HG02623 (cell line): ENCODE measurements at regions not wholly inside any gene's neighbourhood (a gene's known extent, or its start where the extent isn't known, plus 50 kb on each side); places are given as distances from the start of the nearest gene placed in this dataset.

Experiments
- ATAC-seq: cut with Tn5 transposase; IDR thresholded peaks from one replicate; pipeline ENCODE4 v1.9.1; 2021; ENCODE audit warnings: moderate library complexity; ENCODE audit not compliant: unreplicated experiment

DNA sequence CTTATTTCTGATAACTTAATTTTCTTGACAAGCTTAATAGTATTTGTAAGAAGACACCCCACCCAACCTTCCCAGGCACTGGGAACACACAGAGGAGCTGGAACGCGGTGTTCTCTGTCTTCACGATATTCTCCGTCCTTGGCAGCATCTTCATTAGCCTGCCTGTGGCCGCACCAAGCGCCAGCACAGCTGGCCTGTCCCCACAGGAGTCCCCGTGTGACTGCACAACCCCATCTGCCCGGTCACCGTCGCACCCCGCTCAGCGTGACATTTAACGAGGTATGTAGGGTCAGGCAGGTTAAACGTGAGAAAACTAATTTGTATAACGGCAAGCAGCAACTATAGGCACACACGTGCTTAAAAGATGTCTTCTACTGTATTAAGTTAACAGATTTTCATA, 293.3 kb downstream of the BRD1 start:
- no peak for ATAC-seq

DNA sequence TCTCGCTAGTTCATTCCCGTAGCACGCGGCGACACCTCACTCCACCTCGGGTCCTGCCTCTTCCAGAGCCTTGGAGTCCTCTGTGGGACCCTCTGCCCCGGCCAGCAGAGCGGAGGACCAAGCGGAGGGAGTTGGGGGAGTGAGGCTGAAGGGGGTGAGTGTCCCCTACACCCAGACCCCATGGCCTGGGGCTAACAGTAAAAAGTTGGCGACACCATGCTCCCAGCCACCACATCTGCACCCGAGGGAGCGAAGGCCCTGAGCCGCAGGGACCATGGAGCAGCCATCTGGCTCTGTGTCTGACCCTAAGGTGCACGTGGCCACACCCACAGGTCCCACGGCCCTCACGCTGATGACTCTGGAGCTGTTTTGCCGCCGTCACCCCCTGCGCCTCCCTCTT, 293.8 kb downstream of the BRD1 start:
- ATAC-seq = no peak

- no peak for ATAC-seq
Observed at GRCh38 chr22:49532869-49533802, 294.5 kb downstream of the BRD1 start.

DNA sequence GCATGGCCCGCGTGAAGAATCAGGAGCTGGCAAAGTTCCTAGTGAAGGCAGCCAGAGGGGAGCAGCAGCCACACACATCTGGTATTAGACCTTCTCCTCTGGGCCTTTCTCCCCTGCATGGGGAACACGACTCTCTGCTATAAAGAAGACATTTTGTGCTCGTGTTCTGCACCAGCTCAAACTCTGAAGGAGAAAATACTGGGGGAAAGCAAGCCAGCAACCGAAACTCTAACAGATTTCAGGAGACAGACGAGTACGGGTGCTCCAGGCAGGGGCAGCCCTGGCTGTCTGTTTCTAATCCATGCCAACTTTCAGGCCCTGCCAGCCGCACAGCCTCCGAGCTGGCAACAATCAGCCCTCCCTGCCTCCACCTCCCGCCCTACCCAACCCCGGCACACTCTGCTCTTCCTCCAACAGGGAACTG, 296.3 kb downstream of the BRD1 start:
- no peak for ATAC-seq

GRCh38 chr22:49530671-49531367, 296.9 kb downstream of the BRD1 start:
- ATAC-seq = no peak

GRCh38 chr22:49528420-49528720, 299.3 kb downstream of the BRD1 start:
- ATAC-seq = no peak

DNA sequence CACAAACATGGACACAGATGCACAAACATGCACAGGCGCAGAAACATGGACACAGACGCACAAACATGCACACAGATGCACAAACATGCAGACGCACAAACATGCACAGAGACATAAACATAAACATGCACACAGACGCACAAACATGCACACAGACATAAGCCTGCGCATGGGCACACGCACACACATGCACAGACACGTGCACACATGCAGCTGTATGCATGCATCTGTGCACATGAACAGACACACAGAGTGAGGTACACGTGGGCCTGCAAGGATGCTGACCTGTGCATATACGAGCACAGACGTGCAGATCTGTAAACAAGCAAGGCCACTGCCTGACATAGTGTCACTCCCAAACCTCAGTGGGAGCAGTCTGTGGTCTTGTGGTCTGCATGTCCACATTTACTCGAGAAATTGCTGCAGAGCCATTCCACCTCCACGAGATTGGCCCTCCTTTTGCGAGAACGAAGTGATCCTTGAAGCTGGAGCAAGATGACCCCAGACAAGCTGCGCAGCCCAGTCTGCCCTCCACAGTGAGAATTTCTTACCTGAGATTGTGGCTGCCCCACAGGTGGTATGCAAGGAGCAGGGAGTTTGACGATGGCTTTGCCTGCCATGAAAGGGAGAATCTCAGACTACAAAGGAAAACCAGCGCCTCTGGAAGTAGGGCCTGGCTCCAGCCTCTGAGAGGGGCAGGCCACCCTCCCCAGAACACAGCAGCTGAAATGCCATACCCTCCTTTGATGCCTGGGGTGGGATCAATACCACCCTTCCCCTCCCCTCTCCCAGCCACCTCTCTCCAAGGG, 299.9 kb downstream of the BRD1 start:
- ATAC-seq = no peak

GRCh38 chr22:49525801-49526535, 301.7 kb downstream of the BRD1 start:
- ATAC-seq = no peak

GRCh38 chr22:49525360-49525759, 302.3 kb downstream of the BRD1 start:
- ATAC-seq = no peak

DNA sequence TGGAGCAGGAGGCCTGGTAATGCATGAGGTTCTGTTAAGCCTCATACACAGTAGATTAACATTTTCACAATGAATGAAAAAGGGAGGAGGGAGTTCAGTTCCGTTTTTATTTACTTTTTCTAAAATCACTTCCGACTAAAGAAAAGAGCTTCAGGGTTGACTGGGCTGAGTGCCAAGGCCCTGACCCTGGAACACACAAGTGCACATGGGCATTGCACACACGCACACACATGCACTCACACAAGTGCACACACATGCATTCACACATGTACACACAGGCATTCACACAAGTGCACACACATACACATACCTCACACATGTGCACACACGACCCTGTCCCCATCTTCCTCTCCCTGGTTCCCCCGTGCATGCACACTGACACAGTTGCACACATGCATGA, 303.3 kb downstream of the BRD1 start:
- no peak for ATAC-seq

GRCh38 chr22:49523374-49524008, 304.2 kb downstream of the BRD1 start:
- no peak for ATAC-seq

DNA sequence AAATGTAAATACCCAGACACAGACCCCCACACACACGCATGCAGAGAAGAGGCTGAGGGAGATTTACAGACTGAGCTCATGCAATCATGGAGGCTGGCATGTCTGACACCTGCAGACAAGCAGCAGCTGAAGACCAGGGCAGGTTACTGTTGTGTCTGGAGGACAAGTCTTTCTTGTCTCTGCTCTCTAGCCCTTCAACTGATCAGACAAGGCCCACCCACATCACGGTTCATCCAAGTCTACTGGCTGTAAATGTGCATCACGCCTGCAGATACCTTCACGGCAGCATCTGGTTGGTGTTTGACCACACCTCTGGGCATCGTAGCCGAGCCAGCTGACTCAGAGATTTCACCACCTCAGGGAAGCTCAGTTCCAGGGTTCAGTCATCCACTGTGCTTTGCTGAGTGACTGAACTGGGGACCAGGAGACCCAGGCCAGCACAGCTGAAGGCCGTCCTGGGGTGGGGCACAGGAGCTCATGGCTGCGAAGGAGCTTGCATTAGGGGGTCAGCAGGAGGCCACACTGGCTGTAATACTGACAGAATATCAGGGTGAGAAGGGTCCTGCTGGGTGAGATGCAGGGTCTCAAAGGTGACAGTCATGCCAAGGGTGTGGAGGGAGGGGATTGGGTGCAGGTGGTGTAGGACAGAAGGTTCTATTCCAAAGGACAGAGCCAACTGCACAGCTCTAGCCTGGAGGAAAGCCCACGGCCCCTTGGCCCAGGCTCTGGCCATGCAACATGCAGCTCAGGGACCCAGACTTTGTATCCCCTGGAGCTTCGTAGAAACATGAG, 304.9 kb downstream of the BRD1 start:
- ATAC-seq = no peak

GRCh38 chr22:49521787-49522224, 305.9 kb downstream of the BRD1 start:
- ATAC-seq = no peak

DNA sequence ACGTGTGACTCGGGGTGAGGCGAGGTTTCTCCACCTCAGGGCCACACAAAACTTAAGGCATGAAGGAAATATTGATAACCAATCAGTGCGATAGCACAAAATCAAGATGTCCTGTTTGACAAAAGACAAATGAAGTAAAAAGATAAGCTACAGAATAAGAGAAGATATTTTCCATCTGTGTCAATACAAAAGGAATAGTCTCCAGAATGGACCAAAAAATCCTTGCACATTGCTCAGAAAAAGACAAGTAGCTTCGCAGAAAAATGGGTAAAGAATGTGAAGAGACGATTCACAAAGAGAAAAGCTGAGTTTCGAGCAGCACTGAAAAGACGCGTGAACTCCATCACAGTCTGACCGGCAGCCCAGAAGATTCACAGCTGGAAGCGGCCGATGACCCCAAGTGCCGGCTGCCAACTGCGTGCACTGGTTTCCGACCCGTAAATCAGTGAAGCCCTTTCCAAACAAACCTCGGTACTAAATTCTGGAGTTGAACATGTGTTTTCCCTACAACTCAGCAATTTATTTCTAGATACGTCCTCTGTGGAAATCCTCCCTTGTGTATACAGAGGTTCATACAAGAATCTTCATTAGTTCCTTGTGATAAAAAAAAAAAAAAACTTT, 308.4 kb downstream of the BRD1 start:
- no peak for ATAC-seq

GRCh38 chr22:49518436-49518970, 309.2 kb downstream of the BRD1 start:
- no peak for ATAC-seq

- ATAC-seq = no peak
Observed at GRCh38 chr22:49517667-49518185, 309.9 kb downstream of the BRD1 start.

DNA sequence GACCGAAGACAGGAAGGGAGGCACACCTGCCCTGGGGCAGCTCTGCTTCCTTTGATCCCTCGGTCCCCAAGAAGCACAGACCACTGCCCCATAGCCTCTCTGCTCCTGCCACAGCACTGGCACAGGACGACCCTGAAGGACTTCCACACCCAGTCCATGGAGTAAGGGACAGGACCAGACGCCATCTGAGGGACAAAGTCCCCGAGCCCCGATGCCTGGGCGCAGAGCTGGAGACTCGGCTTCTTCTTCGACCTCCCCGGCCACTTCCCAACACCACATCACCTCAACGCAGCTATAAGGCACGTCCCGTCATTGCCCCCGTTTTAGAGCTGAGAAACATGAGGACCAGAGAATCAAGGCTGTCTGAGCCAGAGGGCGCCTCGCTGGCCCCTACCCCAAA, 310.5 kb downstream of the BRD1 start:
- no peak for ATAC-seq

DNA sequence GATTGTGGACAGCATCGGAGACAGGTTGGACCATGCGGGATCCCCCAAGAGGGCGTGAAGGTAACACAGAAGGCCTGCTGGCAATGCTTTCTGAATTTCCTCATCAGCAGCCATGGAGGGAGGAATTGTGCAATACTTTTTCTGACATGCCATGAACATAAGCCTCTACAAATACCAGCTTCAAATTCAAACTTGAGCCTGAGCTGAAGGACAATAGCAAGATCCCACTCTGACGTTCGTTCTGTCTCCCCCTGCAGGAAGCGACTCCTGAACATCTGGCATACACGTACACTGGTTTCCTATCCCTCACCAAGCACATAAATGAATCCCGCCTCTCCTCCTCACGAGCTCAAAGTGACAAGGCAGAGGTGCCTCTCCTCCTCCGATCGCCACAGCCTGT, 312.2 kb downstream of the BRD1 start:
- no peak for ATAC-seq

DNA sequence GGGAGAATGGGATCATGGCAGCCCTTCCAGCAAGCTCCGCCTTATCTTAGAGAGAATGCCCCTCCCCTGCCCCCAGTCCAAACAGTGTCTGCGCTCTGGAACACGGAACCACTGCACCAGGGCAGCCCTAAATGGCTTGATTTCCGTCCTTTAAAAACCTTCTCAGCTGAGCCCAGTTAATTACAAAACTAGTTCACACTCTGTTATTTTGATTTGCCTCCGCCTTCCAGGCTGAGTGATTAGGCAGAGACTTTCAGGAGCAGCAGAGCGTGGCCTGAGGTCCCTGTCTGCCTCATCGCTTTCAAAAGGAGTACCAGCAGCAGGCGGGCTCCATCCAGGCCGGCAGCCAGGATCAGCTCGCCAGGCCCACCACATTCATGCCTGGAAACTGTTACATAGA, 313.0 kb downstream of the BRD1 start:
- no peak for ATAC-seq
